GM20000 (cell line): ENCODE measurements at regions not wholly inside any gene's neighbourhood (a gene's known extent, or its start where the extent isn't known, plus 50 kb on each side); places are given as distances from the start of the nearest gene placed in this dataset.

ENCODE experiments used
- DNase-seq: peaks from one replicate; pipeline ENCODE4 v3.0.0; 2012; ENCODE audit warnings: low spot score
- CTCF ChIP-seq: IDR thresholded peaks from 2 replicates; pipeline ENCODE4 v1.5.1; 2012; ENCODE audit warnings: mild to moderate bottlenecking, control low read depth; ENCODE audit errors: extremely low read depth, missing control alignments

GRCh38 chr10:6881987-6882386 lies 301.9 kb upstream of the PRKCQ start:
- TF ChIP-seq CTCF: no peak
- no peak for DNase-seq

- DNase-seq: no peak
- no peak for TF ChIP-seq CTCF
Measured at GRCh38 chr10:6877722-6878392, 297.8 kb upstream of the PRKCQ start.

GRCh38 chr10:6877336-6877721 lies 297.3 kb upstream of the PRKCQ start:
- no peak for DNase-seq
- TF ChIP-seq CTCF: no peak

DNA sequence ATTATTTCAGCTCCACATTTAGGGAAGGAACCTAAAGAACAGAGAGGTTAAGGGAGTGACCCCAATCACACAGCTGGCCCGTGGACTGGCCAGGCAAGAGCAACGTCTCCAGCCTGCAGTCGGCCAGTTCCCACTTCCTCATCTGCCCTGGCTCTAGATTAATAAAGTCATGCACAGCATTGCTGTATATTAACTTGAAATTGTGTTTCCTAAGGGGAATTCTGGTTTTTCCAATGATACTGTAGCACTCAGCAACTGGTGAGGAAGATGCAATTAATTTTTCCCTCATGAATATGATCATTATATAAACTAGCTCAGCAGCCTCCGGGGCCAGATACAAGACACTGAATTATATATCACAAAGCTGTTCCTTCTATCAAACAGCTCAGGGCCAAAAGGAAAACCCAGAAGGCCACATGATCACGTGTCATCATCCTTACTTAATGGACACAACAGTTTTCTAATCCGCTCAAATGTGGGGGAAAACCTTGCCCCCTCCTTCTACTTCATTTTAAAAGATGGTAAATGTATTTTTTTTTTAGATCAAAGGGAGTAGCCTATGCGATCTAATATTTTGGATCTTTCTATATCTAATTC lies 295.3 kb upstream of the PRKCQ start:
- DNase-seq: no peak
- TF ChIP-seq CTCF: no peak

DNA sequence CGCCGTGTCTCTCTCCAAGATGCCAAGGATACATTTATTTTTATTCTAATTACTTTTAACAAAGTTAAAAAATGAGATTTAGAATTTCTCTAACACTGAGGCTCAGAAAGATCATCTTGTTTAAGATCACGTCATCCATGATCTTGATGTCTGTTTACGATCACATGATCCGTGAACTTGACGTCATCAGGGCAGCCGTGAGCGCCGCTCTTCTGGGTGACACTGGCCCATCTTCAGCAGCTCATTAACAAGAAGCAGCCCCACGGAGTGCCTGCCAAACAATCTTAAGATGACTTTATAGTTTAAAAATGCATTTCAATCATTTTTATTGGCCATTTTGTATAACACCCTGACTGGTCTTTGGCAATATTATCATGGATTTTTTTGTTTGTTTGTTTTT lies 291.1 kb upstream of the PRKCQ start:
- DNase-seq: no peak
- no peak for TF ChIP-seq CTCF

DNA sequence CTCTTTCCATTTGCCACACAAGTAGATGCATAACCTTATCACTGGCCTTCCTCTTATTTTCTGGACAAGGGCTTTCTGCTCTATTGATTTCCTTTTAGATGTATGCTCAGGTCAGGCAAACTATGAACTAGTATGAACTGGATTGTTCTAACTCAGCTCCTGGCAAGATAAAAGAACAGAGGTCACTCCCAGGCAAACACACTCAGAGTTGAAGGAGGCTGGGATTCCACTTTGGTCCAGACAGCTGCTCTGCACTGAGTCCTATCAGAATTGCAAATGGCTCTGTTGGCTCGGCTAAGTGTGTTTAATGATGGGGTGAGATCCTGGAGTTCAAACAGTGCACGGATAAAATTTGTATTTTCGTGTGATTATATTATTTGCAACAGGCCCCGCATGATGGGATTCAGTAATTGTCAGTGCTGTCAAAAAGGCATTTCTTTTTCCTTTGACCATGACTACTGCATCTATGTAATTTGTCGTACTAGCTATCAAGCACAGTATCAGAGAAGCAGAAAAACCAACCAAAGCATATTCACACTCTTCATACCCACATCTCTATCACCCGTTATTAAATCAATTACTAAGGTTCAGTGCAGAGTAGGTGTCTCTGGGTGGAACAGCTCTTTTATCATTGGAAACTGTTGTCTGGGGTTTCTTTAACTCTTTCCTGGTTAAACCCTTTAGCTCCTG lies 288.1 kb upstream of the PRKCQ start:
- no peak for DNase-seq
- TF ChIP-seq CTCF: no peak

- TF ChIP-seq CTCF: no peak
- no peak for DNase-seq
Measured at GRCh38 chr10:6866757-6867156, 286.7 kb upstream of the PRKCQ start.
